ENCODE measurements at regions not wholly inside any gene's neighbourhood (a gene's known extent, or its start where the extent isn't known, plus 50 kb on each side); places are given as distances from the start of the nearest gene placed in this dataset.

GRCh38 chr2:10980886-10981425 is 69.2 kb downstream of the KCNF1 start:
- TF ChIP-seq PHF8 (IDR thresholded peaks at IDR 0.05; ENCODE audit: borderline replicate concordance, low read depth) (no peak), ATOH8 (CRISPR knock-in tag; IDR thresholded peaks at IDR 0.05; ENCODE audit: low read depth) (no peak), CTCF (IDR thresholded peaks at IDR 0.05) (no peak), CHD2 (IDR thresholded peaks at IDR 0.05; ENCODE audit: low read length, partially characterized antibody) (no peak), TP53 (CRISPR knock-in tag; IDR thresholded peaks at IDR 0.05) (no peak), HMGXB4 (CRISPR knock-in tag; IDR thresholded peaks at IDR 0.05; ENCODE audit: borderline replicate concordance) (no peak), RNF2 (IDR thresholded peaks at IDR 0.05; ENCODE audit: borderline replicate concordance, low read depth) (no peak)

All from A549 (cell line).